ENCODE measurements at regions not wholly inside any gene's neighbourhood (a gene's known extent, or its start where the extent isn't known, plus 50 kb on each side); places are given as distances from the start of the nearest gene placed in this dataset.
"Not testable (repeated sequence)": the region's sequence is repeated elsewhere in the genome, so short reads cannot be mapped to it uniquely, and the experiment has no call there.

DNA sequence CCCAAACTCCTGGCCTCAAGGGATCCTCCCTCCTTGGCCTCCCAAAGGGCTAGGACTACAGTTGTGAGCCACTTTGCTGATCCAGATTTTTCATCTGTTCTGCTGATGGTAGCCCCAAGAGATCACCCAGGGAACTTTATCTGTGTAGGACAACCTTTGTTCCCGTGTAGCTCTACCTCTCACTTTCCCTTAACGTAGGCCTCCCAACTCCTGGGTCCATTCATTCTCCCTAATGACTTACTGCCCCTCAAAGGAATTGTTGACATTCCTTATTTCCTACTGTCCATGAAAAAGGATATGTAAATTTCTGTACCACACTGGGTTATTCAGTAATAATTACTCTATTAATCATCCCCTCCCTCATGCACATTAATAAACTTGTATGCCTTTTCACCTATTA lies 51.0 kb upstream of the PHF24 start:
- no peak for DNase-seq (ENCODE audit: low read depth)

DNA sequence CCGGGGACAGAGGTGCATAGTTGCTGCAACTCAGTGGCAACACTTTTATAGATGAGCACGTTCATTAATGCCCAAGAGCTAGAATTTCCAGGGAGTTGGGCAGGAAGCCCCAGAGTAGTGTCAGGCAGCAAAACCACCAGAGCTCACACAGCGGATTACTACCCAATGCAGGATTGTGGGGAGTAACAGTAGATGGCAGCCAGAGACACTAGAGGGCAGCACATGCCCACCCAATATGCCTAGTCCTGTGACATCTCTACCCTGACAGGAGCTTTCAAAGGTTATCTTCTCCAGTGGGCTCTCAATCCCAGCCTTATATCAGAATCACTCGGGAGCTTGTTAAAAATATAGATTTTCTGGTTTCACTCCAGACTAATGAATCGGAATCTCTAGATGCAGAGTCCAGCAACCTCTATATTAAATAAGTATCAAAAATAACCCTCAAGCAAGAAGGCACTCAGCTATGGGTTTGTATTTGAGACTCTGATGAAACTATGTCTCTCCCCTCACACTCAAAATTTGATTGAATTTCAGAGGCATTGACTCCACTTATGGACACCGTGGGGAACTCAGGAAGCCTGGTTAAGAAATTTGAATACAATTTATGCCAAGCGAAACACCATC lies 58.4 kb upstream of the PHF24 start:
- peak; percentile 71 for DNase-seq (ENCODE audit: low read depth)

DNA sequence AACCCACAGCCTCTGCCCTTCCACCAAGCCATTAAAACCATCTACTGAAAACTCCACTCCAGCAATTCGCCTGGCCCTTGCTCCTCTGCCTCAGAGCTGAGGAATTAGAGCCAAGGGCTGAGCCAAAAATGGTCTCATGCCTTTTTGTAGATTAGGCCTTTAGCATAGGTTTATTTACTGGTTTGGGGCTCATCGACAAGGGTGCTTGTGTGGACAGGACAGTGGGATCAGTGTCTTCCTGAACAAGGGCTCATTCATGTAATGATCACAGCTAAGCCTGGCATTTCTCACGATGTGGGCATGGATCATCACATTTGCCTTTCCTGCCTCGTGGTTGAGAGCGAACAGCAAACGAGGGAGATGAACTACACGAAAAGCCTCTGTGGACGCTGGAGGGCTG lies 59.2 kb upstream of the PHF24 start:
- DNase-seq (ENCODE audit: low read depth) = no peak

DNA sequence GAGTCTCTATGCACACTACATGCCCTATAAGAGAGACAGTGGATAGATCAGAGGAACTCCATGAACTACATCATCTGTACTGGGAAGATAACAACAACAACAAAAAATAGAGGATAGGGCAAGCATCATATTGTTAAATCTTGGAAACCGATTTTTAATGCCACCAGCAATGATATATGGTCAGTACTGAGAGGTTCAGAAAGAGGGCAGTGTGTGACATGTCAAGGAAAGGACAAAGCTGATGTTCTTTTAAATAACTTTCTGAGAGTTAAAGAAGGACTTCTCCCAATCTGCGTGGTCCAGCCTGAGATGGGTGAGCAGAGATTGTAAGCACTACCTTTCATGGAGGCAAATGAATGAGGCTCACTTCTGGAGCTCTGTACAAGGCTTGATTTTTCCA lies 62.0 kb upstream of the PHF24 start:
- peak; percentile 3 for DNase-seq (ENCODE audit: low read depth)

DNA sequence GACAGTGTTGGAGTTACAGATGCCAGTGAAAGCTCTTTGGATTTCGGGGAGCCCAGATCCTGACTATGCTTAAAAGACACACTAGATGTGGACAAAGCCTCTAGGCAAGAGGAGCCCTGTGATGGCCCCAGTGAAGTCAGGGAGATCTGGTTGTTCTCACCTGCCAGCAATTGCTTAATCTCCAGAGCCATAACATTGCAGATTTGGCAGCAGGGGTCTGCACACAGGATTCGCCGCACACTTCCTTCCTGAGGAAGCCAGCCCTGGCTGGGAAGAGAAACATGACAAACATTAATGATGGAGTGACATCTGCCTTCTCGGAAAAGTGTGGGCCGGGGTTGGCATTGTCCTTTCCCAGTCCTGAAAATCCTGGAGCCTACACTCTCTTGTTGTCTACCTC lies 65.2 kb upstream of the PHF24 start:
- DNase-seq (ENCODE audit: low read depth) = no peak

DNA sequence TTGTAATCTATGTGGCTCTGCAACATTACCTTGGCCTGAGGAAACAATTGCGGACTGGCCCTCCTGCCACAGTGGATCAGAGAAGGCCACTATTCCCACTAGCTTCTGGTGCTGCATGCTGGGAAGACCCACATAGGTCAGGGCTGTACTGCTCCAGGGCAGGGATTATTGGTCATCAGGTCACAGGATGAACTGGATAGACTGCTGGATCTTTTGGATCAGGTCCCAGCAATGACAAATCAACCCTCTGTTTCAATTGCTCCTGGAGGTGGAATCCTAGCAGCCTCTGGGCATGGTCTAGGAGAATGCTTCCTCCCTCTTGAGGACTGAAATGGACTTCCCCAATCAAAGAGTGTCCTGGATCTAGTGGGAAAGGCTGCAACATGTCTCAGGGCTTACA lies 66.7 kb upstream of the PHF24 start:
- DNase-seq (ENCODE audit: low read depth) = peak; percentile 26

DNA sequence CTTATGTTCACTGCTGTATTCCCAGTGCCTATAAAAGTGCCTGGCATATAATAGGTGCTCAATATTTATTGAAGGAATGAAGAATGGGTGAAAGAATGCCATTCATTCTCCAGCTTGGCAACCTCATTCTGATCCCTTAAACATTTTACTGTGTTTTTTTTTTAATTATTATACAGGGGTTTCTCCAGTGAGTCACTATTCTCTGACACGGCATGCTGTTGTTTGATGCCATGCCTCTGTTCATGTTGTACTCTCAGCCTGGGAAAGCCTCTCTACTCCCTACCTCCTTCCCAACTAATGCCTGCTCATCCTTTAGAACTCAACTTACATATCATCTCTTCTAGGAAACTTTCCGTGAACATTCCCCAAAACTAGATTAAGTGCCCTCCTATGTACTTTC lies 70.2 kb upstream of the PHF24 start:
- DNase-seq (ENCODE audit: low read depth) = no peak

DNA sequence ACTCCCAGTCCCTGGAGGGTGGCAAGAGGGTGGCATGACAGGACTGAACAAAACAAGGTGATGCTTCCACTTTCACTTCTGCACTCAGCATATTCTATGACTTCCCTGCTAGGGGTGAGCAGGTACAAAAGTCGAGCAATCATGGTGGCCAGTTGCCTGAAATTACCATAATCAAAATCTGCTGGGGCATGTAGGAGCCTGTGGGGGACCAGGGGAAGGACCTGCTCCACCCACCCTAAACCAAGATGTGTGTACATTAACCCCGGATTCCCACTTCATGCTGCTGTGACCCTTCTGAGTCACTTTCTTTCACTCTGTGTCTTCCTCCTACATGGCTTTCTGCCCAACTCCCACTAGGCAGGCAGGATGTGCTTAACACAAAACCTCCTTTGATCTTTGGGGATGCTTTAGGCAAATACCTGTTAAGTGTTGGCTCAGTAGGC lies 73.3 kb upstream of the PHF24 start:
- no peak for DNase-seq (ENCODE audit: low read depth)

DNA sequence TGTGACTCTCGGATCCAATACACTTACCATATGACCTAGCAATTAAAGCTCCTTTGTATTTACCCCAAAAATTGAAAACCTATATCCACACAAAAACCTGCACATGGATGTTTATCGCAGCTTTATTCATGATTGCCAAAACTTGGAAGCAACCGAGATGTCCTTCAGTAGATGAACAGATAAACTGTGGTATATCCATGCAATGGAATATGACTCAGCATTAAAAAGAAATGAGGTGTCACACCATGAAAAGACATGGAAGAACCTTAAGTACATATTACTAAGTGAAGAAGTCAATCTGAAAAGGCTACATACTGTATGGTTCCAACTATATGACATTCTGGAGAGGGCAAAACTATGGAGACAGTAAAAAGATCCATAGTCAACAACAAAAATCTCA lies 82.0 kb upstream of the PHF24 start:
- no peak for DNase-seq (ENCODE audit: low read depth)

DNA sequence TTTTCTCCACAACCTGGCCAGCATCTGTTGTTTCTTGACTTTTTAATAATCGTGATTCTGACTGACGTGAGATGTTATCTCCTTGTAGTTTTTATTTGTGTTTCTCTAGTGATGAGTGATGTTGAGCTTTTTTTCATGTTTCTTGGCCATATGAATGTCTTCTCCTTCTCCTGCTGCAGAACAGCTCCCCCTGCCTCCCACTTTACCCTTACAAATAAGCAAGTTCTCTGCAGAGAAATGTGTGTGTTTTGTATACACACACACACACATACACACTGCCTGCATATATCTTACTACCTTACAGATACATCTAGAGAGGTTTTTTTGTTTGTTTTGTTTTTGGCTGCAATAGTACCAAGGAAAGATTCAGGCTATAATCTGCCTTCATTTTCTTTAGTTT lies 88.7 kb upstream of the PHF24 start:
- DNase-seq (ENCODE audit: low read depth) = peak; percentile 4

DNA sequence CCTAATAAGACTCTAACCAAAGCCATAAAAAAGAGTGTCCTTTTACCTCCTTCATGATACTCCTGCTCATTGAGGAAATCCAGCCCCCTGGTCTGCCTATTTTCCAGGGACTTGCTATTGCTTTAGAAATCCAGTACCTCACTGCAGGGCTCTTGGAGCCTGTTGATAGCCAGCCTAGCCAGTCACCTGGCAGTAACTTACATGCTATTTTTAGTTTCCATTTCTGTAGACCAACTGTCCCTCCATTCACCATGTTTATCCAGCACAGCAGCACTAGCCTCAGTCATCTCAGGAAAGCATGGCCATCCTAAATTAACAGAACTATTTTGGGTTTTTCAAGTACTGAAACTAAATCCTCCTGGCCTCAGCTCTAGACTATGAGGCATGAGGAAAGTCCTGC lies 91.5 kb upstream of the PHF24 start:
- DNase-seq (ENCODE audit: low read depth) = no peak

DNA sequence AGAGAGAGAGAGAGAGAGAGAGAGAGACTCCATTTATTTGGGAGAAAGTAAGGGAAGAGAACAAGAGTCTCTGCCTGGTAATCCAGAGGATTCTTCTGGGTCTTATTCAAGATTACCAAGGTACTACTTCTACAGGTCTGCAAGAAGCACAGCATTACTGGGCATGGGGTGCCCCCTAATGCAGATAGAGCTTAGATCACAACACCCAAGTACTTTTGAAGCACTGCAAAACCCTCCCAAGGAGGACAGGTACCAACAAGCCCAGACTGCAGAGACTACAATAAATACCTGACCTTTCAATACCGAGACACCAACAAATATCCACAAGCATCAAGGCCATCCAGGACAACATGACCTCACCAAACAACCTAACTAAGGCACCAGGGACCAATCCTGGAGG lies 94.7 kb upstream of the PHF24 start:
- DNase-seq (ENCODE audit: low read depth) = no peak

DNA sequence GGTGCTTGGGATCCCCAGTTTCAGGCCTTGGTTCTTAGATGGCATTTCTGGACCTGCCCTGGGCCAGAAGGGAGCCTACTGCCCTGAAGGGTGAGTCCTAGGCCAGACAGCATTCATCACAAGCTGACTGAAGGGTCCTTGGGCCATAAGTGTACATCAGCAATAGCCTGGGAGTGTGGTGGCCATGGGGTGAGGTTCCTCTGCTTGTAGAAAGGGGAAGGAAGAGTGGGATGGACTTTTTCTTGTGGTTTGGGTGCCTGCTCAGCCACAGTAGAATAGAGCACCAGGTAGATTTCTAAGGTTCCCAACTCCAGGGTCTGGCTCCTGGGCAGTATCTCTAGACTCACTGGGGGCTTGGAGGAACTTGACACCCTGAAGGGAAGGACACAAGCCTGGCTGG lies 95.2 kb upstream of the PHF24 start:
- DNase-seq (ENCODE audit: low read depth) = no peak

DNA sequence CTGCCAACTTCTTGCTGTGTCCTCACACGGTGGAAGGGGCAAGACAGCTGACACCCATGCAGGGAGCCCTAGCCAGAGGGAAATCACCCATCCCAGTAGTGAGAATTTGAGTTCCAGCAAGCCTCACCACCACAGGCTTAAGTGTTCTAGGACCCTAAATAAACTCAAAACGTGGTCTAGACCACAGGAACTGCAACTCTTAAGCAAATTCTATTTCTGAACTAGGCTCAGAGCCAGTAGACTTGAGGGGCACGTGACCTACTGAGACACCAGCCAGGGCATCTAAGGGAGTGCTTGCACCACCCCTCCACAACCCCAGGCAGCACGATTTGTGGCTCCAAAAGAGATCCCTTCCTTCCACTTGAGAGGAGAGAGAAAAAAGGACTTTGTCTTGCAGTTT lies 96.0 kb upstream of the PHF24 start:
- DNase-seq (ENCODE audit: low read depth) = no peak

DNA sequence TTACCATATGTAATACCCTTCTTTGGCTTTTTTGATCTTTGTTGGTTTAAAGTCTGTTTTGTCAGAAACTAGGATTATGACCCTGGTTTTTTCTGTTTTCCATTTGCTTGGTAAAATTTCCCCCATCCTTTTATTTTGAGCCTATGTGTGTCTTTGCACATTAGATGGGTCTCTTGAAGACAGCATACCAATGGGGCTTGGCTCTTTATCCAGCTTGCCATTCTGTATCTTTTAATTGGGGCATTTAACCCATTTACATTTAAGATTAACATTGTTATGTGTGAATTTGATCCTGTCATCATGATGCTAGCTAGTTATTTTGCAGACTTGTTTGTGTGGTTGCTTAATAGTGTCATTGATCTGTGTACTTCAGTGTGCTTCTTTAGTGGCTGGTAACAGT lies 103.1 kb upstream of the PHF24 start:
- DNase-seq (ENCODE audit: low read depth) = not testable (repeated sequence)

DNA sequence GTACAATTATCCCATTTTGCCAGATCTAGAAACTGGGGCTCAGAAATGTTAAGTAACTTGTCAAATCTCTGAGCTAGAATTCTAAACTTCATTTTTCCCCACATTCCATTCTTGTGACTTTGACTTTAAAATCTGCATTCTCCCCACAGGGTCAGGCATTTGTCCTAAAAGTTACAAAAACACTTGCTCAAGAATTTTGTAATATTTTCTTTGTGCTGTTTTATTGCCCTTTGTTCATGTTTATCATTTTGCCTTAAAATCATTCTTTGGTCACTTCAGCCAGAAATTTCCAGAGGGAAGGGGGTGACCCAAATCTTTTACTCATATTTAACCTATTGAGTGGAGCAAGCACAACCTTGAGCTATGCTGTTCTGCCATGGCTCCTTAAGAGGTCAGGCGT lies 120.1 kb upstream of the CCL21 start:
- DNase-seq (ENCODE audit: low read depth) = no peak

DNA sequence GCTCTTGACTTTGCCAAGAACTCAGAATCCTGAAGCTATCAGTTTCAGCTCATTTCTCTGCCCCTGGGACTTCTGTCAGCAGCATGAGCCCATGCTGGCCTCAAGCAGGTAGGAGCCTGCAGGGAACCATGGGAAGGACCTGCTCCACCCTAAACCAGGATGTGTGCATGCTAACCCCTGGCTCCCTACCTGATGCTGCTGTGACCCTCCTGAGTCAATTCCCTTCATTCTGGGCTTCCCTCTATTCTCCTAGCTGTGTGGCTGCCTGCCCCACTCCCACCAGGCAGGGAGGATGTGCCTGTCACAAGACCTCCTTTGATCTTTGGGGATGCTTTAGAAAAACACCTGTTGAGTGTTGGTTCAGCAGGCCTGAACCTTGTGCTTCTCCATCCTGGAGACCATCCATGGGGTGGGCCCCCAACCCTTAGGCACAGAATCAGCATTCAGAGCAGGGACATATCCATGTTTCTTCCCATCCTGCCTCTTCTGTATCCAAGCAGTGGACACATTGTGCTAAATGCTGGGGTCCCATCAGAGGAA lies 117.1 kb upstream of the CCL21 start:
- DNase-seq (ENCODE audit: low read depth) = no peak

DNA sequence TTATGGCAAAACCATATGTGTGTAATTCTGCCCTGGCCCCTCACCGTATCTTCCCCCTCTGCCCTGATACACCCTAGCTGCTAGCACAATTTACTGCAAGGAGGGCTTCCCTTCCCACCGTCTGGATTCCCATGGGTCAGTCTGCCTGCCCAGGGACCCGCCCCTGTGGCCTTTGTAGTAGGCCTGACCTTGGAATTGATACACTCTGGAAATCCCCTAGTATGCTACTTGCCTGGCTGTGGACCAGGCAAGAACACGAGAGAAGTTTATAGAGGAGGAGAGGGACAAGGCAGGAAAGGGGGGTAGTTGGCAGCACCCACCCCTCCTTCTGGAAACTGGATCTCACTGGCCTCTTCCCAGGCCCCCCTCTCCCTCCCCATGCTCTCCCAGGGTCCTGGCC lies 115.8 kb upstream of the CCL21 start:
- no peak for DNase-seq (ENCODE audit: low read depth)

DNA sequence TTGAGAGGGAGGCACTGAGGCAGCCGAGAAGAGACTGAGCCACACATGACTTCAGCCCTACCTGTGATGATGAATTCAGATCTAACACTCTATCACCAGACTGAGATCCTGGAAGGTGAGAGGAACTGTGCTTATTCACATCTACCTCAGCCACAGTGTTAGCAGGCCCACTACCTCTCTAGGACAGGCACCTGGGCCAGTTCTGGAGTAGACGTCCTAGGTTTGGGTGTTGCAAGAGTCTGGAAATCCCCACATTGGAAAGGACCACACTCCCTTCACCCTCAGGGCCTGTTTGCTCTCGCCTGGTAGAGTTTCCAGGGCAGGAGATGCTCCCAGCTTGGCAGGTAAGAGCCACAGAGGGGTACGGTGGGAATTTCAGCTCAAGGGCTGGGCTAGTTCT lies 113.8 kb upstream of the CCL21 start:
- no peak for DNase-seq (ENCODE audit: low read depth)

DNA sequence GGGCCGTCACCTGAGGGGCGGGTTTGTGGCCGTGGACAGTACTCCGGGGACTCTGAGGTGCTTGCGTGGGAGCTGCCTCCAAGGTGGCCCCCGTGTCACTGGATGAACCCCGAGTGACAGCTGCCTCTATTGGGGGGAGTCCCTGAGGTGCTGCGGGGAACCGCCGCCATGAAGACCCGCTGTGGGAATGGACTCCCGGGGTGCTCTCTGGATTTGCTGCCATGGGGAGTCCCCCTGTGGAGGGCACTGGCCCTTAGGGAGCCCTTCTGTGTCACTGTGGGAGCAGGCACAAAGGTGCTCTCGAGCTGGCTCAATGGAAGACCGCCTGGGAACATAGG lies 100.2 kb upstream of the CCL21 start:
- no peak for DNase-seq (ENCODE audit: low read depth)

DNA sequence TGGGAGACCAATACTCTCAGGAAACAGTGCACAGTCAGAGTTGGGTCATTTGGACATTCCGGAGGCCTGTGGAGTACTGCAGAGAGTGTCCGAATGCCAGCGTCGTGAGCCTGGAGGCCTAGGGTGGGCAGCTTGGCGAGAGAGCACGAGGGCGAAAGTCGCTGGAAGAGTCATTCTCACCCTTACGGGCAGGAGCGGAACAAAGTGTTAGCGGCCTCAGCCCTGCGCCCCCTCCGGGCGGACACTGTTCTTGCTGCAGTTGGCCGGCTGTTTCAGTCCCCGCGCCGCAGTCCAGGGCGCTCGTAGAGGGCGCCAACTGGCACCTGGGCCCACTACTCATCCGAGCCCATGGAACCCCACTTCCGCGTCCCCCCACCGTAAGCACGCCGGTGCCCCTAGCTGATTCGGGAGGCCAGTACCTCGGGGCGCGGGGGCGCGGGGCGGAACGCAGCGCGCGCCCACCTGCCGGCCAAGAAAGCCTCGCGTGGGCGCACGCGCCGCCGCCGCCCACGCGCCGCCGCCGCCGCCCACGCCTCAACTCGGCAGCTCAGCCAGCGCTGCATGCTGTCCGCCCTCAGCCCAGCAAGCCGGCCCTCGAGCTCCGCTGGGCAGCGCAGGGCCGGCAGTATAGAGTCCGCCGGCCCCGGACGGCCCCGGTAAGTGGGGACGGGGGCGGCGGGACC lies 99.7 kb upstream of the CCL21 start:
- no peak for DNase-seq (ENCODE audit: low read depth)

DNA sequence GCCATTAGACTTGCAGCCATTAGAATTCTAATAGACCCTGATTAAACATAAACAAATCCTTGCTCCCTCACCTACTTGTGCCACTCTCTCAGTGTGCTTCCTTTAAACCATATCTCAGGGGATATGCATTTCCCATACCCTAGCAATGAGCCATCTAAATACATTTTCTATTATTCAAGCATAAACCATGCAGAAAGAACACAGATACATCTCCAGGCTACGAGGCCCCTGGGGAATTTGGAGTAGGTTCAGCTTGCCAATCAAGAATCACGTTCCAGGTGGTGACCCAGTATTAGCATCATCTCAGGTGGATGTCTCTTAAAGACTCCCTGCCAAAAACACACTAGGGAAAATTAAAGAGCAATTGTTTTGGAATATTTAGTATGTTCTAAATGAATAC lies 93.0 kb upstream of the CCL21 start:
- DNase-seq (ENCODE audit: low read depth) = no peak

DNA sequence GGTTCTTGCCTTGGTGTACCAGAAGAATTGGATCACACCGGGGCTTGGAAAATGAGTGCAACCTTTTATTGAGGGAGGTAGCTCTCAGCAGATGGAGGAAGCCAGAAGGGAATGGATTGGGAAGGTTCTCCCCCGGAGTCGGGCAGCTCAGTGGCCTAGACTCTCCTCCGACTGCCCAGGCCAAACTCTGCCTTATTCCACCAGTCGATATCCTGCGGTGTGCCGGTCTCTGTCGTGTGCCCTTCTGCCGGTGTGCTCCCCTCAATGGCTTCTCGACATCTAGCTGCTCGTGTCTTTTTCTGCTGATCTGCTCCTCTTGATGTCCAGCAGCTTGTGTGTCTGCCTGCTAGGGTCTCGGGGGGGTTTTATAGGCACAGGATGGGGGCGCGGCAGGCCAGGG lies 87.4 kb upstream of the CCL21 start:
- no peak for DNase-seq (ENCODE audit: low read depth)

DNA sequence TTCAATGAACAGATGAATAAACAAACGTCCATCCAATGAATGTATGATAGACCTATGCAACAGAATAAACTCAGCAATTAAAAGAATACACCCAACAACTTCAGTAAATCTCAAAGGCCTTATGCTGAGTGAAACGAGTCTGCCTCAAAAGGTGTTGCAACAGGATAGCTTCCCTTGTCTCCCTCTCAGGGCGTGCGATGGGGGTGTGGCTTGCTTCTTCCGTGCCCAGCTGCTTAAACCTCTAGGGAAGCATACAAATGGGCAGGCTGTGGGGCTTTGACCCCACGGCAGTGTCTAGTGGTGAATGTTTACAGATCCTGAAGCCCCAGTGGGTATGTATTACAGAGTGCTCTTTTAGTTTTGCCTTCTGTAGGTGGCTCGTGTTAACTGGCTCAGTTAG lies 87.0 kb upstream of the CCL21 start:
- DNase-seq (ENCODE audit: low read depth) = no peak

All from M059J (cell line).